Ascending aorta (tissue), 2 donors: ENCODE measurements at regions not wholly inside any gene's neighbourhood (a gene's known extent, or its start where the extent isn't known, plus 50 kb on each side); places are given as distances from the start of the nearest gene placed in this dataset.
"Not testable (repeated sequence)": the region's sequence is repeated elsewhere in the genome, so short reads cannot be mapped to it uniquely, and the experiment has no call there.

ENCODE experiments used
- DNase-seq, 2 donors: peaks; one replicate each; pipeline ENCODE4 v3.0.0-alpha.2; 2019; ENCODE audit warnings: low spot score in 2 of 2
- H3K27ac ChIP-seq, 2 donors: fragments of 200-600 bp; sonication (generic); one replicate each; pipeline ENCODE4 v1.5.1; 2016 to 2017; ENCODE audit warnings: mild to moderate bottlenecking in 1 of 2
- H3K27me3 ChIP-seq: fragments of 200-600 bp; sonication (generic); one replicate; pipeline ENCODE4 v1.5.1; 2017
- H3K36me3 ChIP-seq, 2 donors: fragments of 200-600 bp; sonication (generic); one replicate each; pipeline ENCODE4 v1.5.1; 2016
- H3K4me1 ChIP-seq, 2 donors: fragments of 200-600 bp; sonication (generic); one replicate each; pipeline ENCODE4 v1.5.1; 2016 to 2017; ENCODE audit warnings: mild to moderate bottlenecking in 1 of 2
- H3K4me3 ChIP-seq, 2 donors: fragments of 200-600 bp; sonication (generic); one replicate each; pipeline ENCODE4 v1.5.1; 2016 to 2017; ENCODE audit warnings: mild to moderate bottlenecking in 1 of 2
- H3K9me3 ChIP-seq, 2 donors: fragments of 200-600 bp; sonication (generic); one replicate each; pipeline ENCODE4 v1.5.1; 2016
- intact Hi-C: fragments of 100-400 bp; cut with DNase I; formaldehyde crosslinking; loops from one replicate; pipeline ENCODE4 v1.15.1; 2023
- TF ChIP-seq, protein P1 (sequence below), 3 experiments: fragments of 200-600 bp in 2 of 3; fragments of 450-650 bp in 1 of 3; sonication (generic) in 2 of 3; IDR thresholded peaks; one replicate each; pipeline ENCODE4 v1.5.1; 2016 to 2019; ENCODE audit warnings: antibody characterized with exemption in 3 of 3, mild to moderate bottlenecking in 1 of 3, moderate library complexity in 1 of 3

- TF ChIP-seq, protein P1, sequence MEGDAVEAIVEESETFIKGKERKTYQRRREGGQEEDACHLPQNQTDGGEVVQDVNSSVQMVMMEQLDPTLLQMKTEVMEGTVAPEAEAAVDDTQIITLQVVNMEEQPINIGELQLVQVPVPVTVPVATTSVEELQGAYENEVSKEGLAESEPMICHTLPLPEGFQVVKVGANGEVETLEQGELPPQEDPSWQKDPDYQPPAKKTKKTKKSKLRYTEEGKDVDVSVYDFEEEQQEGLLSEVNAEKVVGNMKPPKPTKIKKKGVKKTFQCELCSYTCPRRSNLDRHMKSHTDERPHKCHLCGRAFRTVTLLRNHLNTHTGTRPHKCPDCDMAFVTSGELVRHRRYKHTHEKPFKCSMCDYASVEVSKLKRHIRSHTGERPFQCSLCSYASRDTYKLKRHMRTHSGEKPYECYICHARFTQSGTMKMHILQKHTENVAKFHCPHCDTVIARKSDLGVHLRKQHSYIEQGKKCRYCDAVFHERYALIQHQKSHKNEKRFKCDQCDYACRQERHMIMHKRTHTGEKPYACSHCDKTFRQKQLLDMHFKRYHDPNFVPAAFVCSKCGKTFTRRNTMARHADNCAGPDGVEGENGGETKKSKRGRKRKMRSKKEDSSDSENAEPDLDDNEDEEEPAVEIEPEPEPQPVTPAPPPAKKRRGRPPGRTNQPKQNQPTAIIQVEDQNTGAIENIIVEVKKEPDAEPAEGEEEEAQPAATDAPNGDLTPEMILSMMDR (IDR thresholded peaks at IDR 0.05) = no peak
- no peak for DNase-seq
- H3K4me1 ChIP-seq = no peaks in the 10 kb centered on the region
- no peak overlapping the region for H3K27ac ChIP-seq
- no peaks in the 10 kb centered on the region for H3K27me3 ChIP-seq
- H3K4me3 ChIP-seq = no peak overlapping the region
- intact Hi-C loops = no loop called here
- H3K9me3 ChIP-seq = no peaks in the 10 kb centered on the region
- H3K36me3 ChIP-seq = no peaks in the 10 kb centered on the region
These were observed 308.1 kb upstream of the HS3ST5 start for GRCh38 chr6:114650891-114651290.

- Histone ChIP-seq H3K27me3 (no peaks in the 10 kb centered on the region), H3K27ac (no peak overlapping the region), H3K9me3 (no peaks in the 10 kb centered on the region), H3K4me3 (no peak overlapping the region), H3K36me3 (no peaks in the 10 kb centered on the region), H3K4me1 (no peaks in the 10 kb centered on the region)
- no peak for DNase-seq
- intact Hi-C loops = no loop called here
- TF ChIP-seq, protein P1 (IDR thresholded peaks at IDR 0.05) = no peak
These were observed 306.5 kb upstream of the HS3ST5 start for GRCh38 chr6:114649298-114649697.

DNA sequence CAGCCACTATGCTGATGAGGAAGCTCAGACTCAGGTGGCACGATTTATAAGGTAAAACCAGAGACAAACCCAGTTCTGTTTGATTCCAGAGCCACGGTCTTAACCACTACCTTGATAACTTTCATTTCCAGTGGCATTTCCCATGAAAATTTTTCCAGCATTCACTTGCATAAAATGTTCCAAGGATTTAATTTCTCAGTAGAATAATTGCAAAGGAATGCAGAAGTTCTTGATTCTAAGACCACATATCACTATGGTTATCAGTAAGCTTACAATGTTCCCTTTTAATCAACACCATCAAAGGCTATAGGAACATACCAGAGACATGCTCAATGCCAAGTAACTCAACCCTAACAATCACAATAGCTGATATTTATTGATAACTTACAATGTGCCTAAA, 306.0 kb upstream of the HS3ST5 start:
- Histone ChIP-seq H3K27ac (no peak overlapping the region), H3K36me3 (no peaks in the 10 kb centered on the region), H3K4me1 (no peaks in the 10 kb centered on the region), H3K9me3 (no peaks in the 10 kb centered on the region), H3K4me3 (no peak overlapping the region), H3K27me3 (no peaks in the 10 kb centered on the region)
- no peak for DNase-seq
- intact Hi-C loops = no loop called here
- TF ChIP-seq, protein P1 (IDR thresholded peaks at IDR 0.05) = no peak

GRCh38 chr6:114638341-114638740, 295.5 kb upstream of the HS3ST5 start:
- intact Hi-C loops = no loop called here
- no peaks in the 10 kb centered on the region for H3K9me3 ChIP-seq
- H3K4me3 ChIP-seq = no peak overlapping the region
- no peak overlapping the region for H3K27ac ChIP-seq
- no peak for DNase-seq
- H3K4me1 ChIP-seq = no peaks in the 10 kb centered on the region
- H3K36me3 ChIP-seq = no peaks in the 10 kb centered on the region
- no peaks in the 10 kb centered on the region for H3K27me3 ChIP-seq
- TF ChIP-seq, protein P1 (IDR thresholded peaks at IDR 0.05) = no peak

- H3K27ac ChIP-seq = no peak overlapping the region
- no peaks in the 10 kb centered on the region for H3K4me1 ChIP-seq
- no peaks in the 10 kb centered on the region for H3K27me3 ChIP-seq
- H3K4me3 ChIP-seq = no peak overlapping the region
- DNase-seq = no peak
- H3K36me3 ChIP-seq = no peaks in the 10 kb centered on the region
- intact Hi-C loops = no loop called here
- TF ChIP-seq, protein P1 (IDR thresholded peaks at IDR 0.05) = no peak
- H3K9me3 ChIP-seq = no peaks in the 10 kb centered on the region
These were observed 291.2 kb upstream of the HS3ST5 start for GRCh38 chr6:114634016-114634415.

- H3K9me3 ChIP-seq, H3K27ac ChIP-seq, H3K4me1 ChIP-seq, intact Hi-C loops, DNase-seq, H3K36me3 ChIP-seq, H3K4me3 ChIP-seq, H3K27me3 ChIP-seq: not testable (repeated sequence)
These were observed 283.4 kb upstream of the HS3ST5 start for GRCh38 chr6:114626226-114626625.
